ENCODE measurements at regions not wholly inside any gene's neighbourhood (a gene's known extent, or its start where the extent isn't known, plus 50 kb on each side); places are given as distances from the start of the nearest gene placed in this dataset.

GRCh38 chr18:32621034-32621433 lies 150.4 kb upstream of the GAREM1 start:
- H3K4me1 Mint-ChIP-seq (ENCODE audit: low read depth) = no peaks in the 10 kb centered on the region
- H3K36me3 Mint-ChIP-seq (ENCODE audit: low read depth) = no peaks in the 10 kb centered on the region
- no peak overlapping the region for H3K27ac Mint-ChIP-seq
- ATAC-seq (no peak), DNase-seq (no peak)
- ChIA-PET CTCF (no interaction called here), POLR2A (no interaction called here)
- no peak overlapping the region for H3K4me3 Mint-ChIP-seq
- H3K9me3 Mint-ChIP-seq (ENCODE audit: insufficient read depth) = no peaks in the 10 kb centered on the region
- no peaks in the 10 kb centered on the region for H3K27me3 Mint-ChIP-seq (ENCODE audit: low read depth)

GRCh38 chr18:32618546-32618945 lies 147.9 kb upstream of the GAREM1 start:
- Mint-ChIP-seq H3K4me3 (no peak overlapping the region), H3K9me3 (ENCODE audit: insufficient read depth) (no peaks in the 10 kb centered on the region), H3K36me3 (ENCODE audit: low read depth) (no peaks in the 10 kb centered on the region), H3K27me3 (ENCODE audit: low read depth) (no peaks in the 10 kb centered on the region), H3K27ac (no peak overlapping the region), H3K4me1 (ENCODE audit: low read depth) (no peaks in the 10 kb centered on the region)
- no peak for ATAC-seq
- CTCF ChIA-PET = no interaction called here
- DNase-seq = no peak
- POLR2A ChIA-PET = no interaction called here

DNA sequence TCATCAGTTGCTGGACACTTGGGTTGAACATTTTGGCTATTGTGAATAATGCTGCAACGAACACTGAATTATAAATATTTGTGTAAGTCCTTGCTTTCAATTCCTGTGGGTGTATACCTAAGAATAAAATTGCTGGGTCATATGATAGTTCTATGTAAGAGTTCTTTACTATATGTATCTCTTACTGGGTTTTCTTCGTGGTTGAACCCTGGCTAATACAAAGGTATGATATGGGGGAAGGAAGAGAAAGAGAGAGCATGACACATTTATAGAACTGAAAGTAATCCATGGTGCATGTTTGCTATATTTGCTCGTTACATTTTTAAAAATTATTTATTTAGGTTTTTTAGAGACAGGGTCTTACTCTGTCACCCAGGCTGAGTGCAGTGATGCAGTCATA lies 143.1 kb upstream of the GAREM1 start:
- Mint-ChIP-seq H3K9me3 (ENCODE audit: insufficient read depth) (no peaks in the 10 kb centered on the region), H3K27ac (no peak overlapping the region), H3K27me3 (ENCODE audit: low read depth) (no peaks in the 10 kb centered on the region), H3K4me1 (ENCODE audit: low read depth) (no peaks in the 10 kb centered on the region), H3K36me3 (ENCODE audit: low read depth) (no peaks in the 10 kb centered on the region), H3K4me3 (no peak overlapping the region)
- no peak for ATAC-seq
- POLR2A ChIA-PET = no interaction called here
- no peak for DNase-seq
- CTCF ChIA-PET = no interaction called here

DNA sequence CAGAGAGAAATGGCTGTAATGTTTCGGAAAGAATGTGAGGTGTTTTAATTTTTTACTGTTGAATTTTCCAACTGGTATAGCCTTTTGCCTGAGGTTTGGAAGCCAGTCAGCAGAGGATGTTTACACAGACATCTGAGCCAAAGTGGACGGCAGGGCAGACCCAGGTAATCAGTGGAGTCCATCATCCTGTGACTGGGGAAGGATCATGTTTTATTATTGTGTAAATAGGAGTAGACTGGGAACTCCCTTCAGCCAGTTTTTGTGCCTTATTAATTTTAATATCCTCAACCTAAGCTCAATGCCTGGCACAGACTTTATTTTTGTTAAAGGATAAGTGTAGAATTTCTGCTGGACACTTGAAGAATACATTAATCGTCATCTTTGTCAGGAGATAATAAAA lies 142.0 kb upstream of the GAREM1 start:
- H3K27ac Mint-ChIP-seq = no peak overlapping the region
- no peak overlapping the region for H3K4me3 Mint-ChIP-seq
- no peaks in the 10 kb centered on the region for H3K36me3 Mint-ChIP-seq (ENCODE audit: low read depth)
- no peaks in the 10 kb centered on the region for H3K4me1 Mint-ChIP-seq (ENCODE audit: low read depth)
- H3K9me3 Mint-ChIP-seq (ENCODE audit: insufficient read depth) = no peaks in the 10 kb centered on the region
- DNase-seq (no peak), ATAC-seq (no peak)
- POLR2A ChIA-PET = no interaction called here
- CTCF ChIA-PET = no interaction called here
- H3K27me3 Mint-ChIP-seq (ENCODE audit: low read depth) = no peaks in the 10 kb centered on the region

- no peak overlapping the region for H3K27ac Mint-ChIP-seq
- ATAC-seq (no peak), DNase-seq (no peak)
- H3K4me3 Mint-ChIP-seq = no peak overlapping the region
- H3K9me3 Mint-ChIP-seq (ENCODE audit: insufficient read depth) = no peaks in the 10 kb centered on the region
- H3K4me1 Mint-ChIP-seq (ENCODE audit: low read depth) = no peaks in the 10 kb centered on the region
- H3K27me3 Mint-ChIP-seq (ENCODE audit: low read depth) = no peaks in the 10 kb centered on the region
- no peaks in the 10 kb centered on the region for H3K36me3 Mint-ChIP-seq (ENCODE audit: low read depth)
- CTCF ChIA-PET = no interaction called here
- POLR2A ChIA-PET = no interaction called here
These were observed 139.5 kb upstream of the GAREM1 start for GRCh38 chr18:32610176-32610575.

- Mint-ChIP-seq H3K27me3 (ENCODE audit: low read depth) (no peaks in the 10 kb centered on the region), H3K4me3 (no peak overlapping the region), H3K27ac (no peak overlapping the region), H3K36me3 (ENCODE audit: low read depth) (no peaks in the 10 kb centered on the region), H3K4me1 (ENCODE audit: low read depth) (no peaks in the 10 kb centered on the region), H3K9me3 (ENCODE audit: insufficient read depth) (no peaks in the 10 kb centered on the region)
- ChIA-PET CTCF (no interaction called here), POLR2A (no interaction called here)
- ATAC-seq (no peak), DNase-seq (no peak)
These were observed 137.1 kb upstream of the GAREM1 start for GRCh38 chr18:32607816-32608215.

DNA sequence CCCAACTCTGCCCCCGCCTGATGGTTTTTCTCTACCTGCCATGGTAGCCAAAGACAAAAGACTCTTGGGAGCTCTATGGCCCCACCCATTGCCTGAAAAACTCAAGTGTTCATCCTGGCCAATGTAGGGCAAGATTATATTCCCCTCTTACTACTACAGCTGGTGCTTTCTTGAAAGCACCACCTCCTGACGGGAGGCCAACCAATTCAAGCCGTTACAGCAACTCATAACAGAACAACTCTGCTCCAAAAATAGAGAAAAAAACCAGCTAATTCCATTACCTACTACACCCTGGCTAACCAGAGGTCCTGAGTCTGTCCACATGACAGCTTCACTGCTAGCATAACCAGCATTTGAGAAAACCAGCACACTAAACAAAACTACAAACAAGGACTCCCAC lies 127.5 kb upstream of the GAREM1 start:
- Mint-ChIP-seq H3K27me3 (ENCODE audit: low read depth) (no peaks in the 10 kb centered on the region), H3K4me1 (ENCODE audit: low read depth) (no peaks in the 10 kb centered on the region), H3K27ac (no peak overlapping the region), H3K36me3 (ENCODE audit: low read depth) (no peaks in the 10 kb centered on the region), H3K9me3 (ENCODE audit: insufficient read depth) (no peaks in the 10 kb centered on the region), H3K4me3 (no peak overlapping the region)
- POLR2A ChIA-PET = no interaction called here
- ATAC-seq (no peak), DNase-seq (no peak)
- CTCF ChIA-PET = no interaction called here

DNA sequence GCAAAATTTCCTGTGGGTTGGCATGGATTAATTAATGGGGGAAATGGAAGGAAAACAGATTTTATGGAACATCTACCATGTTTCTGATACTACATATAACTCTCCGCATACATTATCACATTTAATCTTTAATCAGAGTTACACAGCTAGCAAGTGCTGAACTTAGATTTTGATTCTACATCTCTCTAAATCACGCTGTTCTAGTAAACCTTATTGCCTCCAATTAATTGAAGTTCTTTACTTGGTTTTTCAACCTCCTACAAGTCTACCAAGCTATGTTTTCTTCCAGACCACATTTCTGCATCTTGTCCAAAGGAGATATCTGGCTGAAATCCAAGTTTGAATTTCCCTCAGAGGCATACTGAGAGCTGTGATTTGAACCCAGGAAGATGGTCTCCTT lies 125.8 kb upstream of the GAREM1 start:
- no peak for DNase-seq
- no peak overlapping the region for H3K27ac Mint-ChIP-seq
- ChIA-PET CTCF (no interaction called here), POLR2A (no interaction called here)
- no peak overlapping the region for H3K4me3 Mint-ChIP-seq
- no peaks in the 10 kb centered on the region for H3K36me3 Mint-ChIP-seq (ENCODE audit: low read depth)
- H3K4me1 Mint-ChIP-seq (ENCODE audit: low read depth) = no peaks in the 10 kb centered on the region
- H3K9me3 Mint-ChIP-seq (ENCODE audit: insufficient read depth) = no peaks in the 10 kb centered on the region
- no peaks in the 10 kb centered on the region for H3K27me3 Mint-ChIP-seq (ENCODE audit: low read depth)
- ATAC-seq = no peak

GRCh38 chr18:32595832-32596231 lies 125.2 kb upstream of the GAREM1 start:
- Mint-ChIP-seq H3K4me3 (no peak overlapping the region), H3K27me3 (ENCODE audit: low read depth) (no peaks in the 10 kb centered on the region), H3K36me3 (ENCODE audit: low read depth) (no peaks in the 10 kb centered on the region), H3K27ac (no peak overlapping the region), H3K4me1 (ENCODE audit: low read depth) (no peaks in the 10 kb centered on the region), H3K9me3 (ENCODE audit: insufficient read depth) (no peaks in the 10 kb centered on the region)
- ATAC-seq (no peak), DNase-seq (no peak)
- CTCF ChIA-PET = interaction anchor here (0.8 kb wide), 1 partner anchor 438 kb away, joined by 3 read pairs; no protein-coding TSS in a partner anchor
- POLR2A ChIA-PET = no interaction called here

DNA sequence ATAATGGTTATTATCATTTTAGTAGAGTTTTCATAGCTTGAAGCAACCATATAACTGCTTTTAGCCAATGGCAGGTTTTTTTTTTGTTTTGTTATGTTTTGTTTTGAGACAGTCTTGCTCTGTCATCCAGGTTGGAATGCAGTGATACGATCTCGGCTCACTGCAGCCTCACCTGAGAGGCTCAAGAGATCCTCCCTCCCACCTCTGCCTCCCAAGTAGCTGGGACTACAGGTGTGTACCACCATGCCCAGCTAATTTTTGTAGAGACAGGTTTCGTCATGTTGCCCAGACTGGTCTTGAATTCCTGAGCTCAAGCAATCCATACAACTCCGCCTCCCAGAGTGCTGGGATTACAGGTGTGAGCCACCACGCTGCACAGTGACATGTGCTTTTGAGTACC lies 117.5 kb upstream of the GAREM1 start:
- Mint-ChIP-seq H3K27ac (no peak overlapping the region), H3K36me3 (ENCODE audit: low read depth) (no peaks in the 10 kb centered on the region), H3K9me3 (ENCODE audit: insufficient read depth) (no peaks in the 10 kb centered on the region), H3K4me1 (ENCODE audit: low read depth) (no peaks in the 10 kb centered on the region), H3K4me3 (no peak overlapping the region), H3K27me3 (ENCODE audit: low read depth) (no peaks in the 10 kb centered on the region)
- ChIA-PET POLR2A (no interaction called here), CTCF (no interaction called here)
- ATAC-seq (no peak), DNase-seq (no peak)

GRCh38 chr18:32583431-32583830 lies 112.7 kb upstream of the GAREM1 start:
- no peak for ATAC-seq
- DNase-seq = no peak
- H3K27me3 Mint-ChIP-seq (ENCODE audit: low read depth) = no peaks in the 10 kb centered on the region
- no peak overlapping the region for H3K4me3 Mint-ChIP-seq
- ChIA-PET CTCF (no interaction called here), POLR2A (no interaction called here)
- H3K9me3 Mint-ChIP-seq (ENCODE audit: insufficient read depth) = no peaks in the 10 kb centered on the region
- no peaks in the 10 kb centered on the region for H3K4me1 Mint-ChIP-seq (ENCODE audit: low read depth)
- H3K36me3 Mint-ChIP-seq (ENCODE audit: low read depth) = no peaks in the 10 kb centered on the region
- H3K27ac Mint-ChIP-seq = no peak overlapping the region

DNA sequence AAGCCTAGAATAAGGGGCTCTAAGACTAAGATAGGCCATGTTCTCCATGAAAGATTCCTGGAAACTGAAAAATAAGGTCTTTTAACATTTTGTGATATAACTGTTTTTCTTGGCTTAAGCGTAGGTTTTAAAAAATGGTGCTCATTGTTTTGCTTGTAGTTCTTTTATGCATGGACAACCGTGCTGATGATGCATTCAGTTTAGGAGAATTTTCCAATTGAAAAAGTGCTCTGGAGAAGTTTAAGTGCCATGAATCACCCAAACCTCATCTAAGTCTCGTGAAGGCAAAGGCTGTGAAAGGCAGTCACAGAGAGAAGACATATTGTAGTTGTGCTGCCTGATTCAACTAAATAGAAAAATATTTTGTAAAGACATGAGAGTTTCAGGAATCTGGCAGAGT lies 111.8 kb upstream of the GAREM1 start:
- Mint-ChIP-seq H3K36me3 (ENCODE audit: low read depth) (no peaks in the 10 kb centered on the region), H3K9me3 (ENCODE audit: insufficient read depth) (no peaks in the 10 kb centered on the region), H3K4me1 (ENCODE audit: low read depth) (no peaks in the 10 kb centered on the region), H3K4me3 (no peak overlapping the region), H3K27me3 (ENCODE audit: low read depth) (no peaks in the 10 kb centered on the region), H3K27ac (no peak overlapping the region)
- POLR2A ChIA-PET = no interaction called here
- ATAC-seq (no peak), DNase-seq (no peak)
- CTCF ChIA-PET = no interaction called here

DNA sequence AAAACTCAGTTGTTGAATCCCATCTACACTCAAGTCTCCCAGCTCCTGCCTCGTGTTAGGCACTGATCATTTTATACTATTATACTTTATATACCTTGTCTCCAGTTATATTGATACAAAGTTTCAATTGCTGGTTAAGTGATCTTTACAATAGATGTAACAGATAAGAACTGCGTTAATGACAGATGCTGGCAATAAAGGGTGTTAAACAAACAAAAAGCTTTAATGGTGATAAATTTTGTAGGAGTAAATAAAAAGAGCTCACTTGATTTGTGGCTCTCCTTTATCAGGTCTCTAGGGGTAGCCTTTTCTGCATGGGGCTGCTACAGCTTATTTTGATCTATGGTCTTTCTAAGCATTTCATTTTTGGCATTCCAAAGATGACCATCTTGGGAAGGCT lies 106.9 kb upstream of the GAREM1 start:
- no peak for DNase-seq
- no peaks in the 10 kb centered on the region for H3K36me3 Mint-ChIP-seq (ENCODE audit: low read depth)
- no peaks in the 10 kb centered on the region for H3K9me3 Mint-ChIP-seq (ENCODE audit: insufficient read depth)
- POLR2A ChIA-PET = no interaction called here
- no peak overlapping the region for H3K4me3 Mint-ChIP-seq
- no peaks in the 10 kb centered on the region for H3K4me1 Mint-ChIP-seq (ENCODE audit: low read depth)
- ATAC-seq = no peak
- H3K27ac Mint-ChIP-seq = no peak overlapping the region
- CTCF ChIA-PET = no interaction called here
- H3K27me3 Mint-ChIP-seq (ENCODE audit: low read depth) = peaks cover 7% of the 10 kb centered on the region
